Fibroblast of skin of left quadriceps (primary cell): ENCODE measurements at regions not wholly inside any gene's neighbourhood (a gene's known extent, or its start where the extent isn't known, plus 50 kb on each side); places are given as distances from the start of the nearest gene placed in this dataset.
A peak's percentile ranks its signal among the peaks of the same experiment; 100 is the strongest.

Experiments
- DNase-seq, 2 experiments: peaks; one replicate each; pipeline ENCODE4 v3.0.0-alpha.2; 2013; ENCODE audit warnings: low read depth in 2 of 2

DNA sequence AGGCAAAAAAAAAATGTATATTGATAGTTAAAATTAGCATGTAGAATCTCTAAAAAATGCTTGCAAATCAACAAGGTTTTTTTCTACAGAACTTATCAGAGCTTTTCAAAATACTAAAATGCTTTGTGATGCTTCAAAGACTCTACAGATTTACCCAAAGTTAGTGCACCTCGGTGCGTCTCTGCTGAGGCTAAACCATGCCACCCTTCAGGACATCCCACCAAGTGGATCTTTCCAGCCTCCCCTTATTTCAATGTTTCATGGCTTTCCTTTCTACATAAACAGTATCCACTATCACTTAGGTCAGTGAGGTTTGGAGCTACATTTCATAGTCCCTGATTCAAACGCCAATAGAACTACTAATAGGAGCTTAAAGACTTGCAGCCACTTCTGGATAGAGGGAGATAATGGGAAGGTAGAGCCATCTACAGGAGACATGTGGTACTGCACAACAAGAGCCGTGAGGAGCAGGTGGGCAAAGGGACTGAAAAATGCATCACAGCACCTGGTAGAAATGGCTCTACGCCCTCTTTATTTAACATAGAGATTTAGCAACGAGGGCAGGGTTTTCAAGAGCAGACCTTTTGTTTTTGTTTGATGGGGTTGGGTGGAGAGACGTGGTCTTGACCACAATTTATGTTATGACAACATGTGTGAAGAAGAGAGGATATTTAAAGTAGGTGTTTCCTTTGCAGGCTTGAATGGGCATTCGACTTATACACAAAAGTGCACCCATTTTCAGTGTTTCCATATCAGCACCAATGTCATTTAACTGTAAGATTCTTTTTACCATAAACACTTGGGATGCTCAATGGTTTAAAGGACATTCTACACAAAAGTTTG lies 56.1 kb upstream of the SLC35G4 start:
- DNase-seq = peak; percentile 40 to 48

DNA sequence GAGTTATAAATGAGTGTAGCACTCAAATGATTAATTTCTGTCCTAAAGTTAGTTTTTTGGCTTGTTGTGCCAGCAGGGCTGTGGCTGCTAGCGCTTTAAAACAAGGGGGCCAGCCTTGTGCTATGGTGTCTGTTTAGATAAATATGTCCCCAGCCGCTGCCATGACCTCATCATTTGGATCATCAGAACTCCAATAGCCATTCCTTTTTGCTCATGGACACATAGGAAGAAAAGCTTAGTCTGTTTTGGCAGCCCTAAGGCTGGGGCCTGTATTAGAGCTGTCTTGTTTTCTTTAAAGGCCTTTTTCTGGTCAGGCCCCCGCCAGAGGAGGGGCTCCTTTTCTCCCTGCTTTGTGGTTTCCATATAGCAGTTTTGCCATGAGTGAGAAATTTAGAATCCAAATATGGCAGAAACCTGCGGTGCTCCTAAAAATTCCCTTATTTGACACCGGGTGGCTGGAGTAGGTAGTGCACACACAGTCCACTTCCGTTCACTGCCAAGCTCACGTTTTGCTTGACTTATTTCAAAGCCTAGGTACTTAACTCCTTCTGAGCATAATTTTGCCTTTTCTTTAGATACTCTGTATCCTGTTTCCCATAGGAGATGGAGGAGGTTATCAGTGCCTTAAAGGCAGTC lies 60.4 kb upstream of the SLC35G4 start:
- no peak for DNase-seq

DNA sequence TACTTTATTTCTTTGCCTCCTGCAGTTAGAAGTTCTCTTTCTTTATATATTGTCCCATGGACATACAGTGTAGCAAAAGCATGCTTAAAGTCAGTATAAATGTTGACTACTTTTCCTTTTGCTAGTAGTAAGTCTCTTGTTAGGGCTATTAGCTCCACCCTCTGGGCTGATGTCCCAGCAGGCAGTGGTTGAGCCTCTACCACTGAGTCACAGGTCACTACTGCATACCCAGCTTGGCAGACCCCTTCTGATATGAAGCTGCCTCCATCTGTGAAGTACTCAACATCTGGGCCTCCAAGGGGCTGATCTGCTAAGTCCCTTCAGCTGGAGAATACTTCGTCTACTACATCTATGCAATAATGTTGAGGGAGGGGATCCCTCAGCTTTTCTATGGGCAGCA lies 61.0 kb upstream of the SLC35G4 start:
- DNase-seq = no peak

DNA sequence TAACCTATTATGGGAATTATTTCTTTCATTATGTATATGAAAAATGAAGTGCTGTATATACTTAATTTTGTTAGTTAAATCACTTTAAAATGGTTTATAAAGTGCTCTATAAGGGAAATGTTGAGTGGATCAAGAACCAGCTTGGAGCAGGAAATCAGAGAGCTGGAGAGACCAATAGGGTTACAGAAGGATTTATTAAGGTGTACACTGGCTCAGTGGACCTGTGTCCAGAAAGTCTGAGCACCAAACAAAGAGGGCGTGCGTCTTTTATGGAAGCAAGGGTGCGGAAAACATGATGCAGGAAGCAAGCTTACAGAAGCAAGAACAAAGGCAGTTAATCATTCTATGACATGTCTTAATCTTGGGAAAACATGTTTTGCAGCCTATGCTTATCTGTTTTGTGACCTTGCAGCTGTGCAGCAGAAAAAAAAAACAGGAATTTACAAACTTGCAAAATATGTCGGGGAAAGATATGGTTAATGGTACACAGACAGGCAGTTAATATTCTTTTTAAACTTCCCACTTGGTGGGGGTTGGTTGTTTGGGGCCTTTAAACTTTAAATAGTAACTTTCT lies 65.2 kb upstream of the SLC35G4 start:
- no peak for DNase-seq

DNA sequence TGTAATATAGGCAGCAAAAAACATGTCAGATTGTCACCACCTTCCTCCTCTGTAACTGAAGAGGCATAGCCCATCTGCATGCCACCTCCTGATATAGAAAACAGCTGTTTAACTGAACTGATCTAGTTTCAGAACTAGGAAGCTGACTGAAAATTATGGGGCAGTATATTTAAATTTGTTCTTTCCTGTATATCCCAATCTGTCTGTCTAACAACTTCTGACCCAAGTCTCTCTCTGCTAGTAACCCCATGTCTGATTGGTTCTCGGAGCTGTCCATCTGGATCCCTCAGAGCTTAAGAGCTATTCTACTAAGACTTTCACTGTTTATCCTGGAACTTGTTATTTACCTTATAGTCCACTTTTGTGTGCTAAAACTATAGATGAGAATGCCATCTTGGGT lies 68.2 kb upstream of the SLC35G4 start:
- no peak for DNase-seq

DNA sequence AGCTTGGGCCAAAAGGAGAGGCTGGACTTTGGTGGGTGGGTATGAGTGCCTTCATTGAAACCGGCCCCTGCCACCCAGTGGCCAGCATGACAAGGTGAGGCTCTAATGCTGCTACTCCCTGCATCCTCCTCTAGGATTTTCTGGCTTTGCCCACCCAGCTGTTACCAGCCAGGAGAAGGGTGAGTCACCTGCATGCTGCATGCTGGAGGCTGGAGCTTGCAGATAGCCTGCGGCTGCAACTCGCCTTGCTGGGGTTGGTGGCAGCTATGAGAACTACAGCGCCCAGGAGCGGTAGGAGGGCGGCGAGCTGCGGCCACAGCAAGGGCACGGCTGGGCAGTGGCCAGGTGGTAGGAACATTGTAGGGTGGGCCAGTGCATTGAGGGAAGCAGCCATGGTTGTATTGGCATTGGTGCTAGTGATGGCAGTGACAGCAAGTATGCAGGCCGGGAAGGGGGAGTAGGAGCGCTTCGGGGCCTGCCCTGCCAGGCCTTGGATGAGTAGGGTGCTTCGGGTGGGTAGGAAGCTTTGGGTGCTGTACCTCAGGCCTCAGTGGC lies 75.4 kb upstream of the SLC35G4 start:
- DNase-seq = no peak

DNA sequence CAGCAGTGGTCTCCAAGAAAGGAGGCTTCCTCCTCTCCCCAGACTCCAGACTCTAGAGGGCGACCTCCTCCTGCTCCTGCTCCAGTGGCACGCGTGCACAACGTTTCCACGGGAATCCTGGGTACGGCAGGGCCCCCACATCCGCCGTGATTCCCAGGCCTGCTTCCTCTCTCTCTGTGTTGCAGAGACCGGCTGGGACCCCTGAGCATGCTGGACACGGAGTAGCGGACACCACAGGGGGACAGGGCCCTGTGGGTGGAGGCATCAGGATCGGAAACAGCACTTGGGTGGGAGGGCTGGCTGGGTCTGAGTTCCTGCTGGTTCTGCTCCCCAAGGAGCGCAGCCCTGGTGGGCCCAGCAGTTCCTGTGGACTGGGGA lies 75.9 kb upstream of the SLC35G4 start:
- DNase-seq = no peak

DNA sequence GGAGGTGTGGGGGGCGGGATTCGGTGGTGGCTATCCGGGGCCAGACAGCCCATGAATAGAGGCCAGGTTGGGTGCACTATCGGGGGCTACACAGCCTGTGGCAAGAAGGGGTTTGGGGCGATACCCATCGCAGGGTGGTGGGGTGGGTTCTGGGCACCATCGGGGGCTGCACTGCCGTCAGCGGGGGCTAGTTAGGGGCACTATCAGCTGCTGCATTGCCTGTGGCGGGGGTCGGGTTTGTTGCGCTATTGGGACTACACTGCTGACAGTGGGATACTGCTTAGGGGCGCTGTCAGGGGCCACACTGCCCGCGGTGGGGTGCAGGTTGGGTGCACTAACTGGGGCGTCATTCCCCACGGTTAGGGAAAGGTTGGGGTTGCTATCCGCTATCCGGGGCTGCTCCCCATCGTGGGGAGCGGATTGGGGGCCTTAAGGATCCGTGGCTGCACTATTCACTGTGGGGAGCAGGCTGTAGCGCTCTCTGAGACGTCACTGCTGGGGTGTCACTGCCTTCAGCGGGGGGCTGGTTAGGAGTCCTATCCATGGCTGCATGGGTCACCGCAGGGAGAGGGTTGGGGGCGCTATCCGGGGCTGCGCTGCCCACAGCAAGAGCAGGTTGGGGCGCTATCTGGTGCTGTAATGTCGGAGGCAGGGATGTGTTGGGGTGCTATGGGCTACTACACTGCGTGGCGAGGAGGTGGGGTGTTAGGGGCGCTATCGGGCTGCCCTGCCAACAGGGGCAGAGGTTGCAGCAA lies 76.5 kb upstream of the SLC35G4 start:
- no peak for DNase-seq

DNA sequence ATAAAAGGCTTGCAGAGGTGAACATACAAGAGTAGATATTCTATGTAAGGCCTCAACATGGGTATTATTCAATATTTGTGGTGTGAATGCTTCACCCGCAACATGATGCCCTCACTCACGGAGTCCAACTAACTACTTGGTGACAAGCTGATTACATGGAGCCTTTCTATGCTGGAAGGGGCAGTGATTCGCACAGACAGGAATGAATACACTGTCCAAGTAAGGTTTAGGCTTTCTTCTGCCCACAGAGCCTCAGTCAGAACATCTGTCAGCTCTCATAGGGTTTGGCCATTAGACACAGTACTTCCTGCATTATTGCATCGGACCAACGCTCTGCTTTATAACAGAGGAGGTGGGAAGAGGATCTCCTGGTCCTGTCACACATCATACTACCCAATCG lies 80.3 kb upstream of the SLC35G4 start:
- DNase-seq = peak in 1 of 2 experiments; percentile 22

DNA sequence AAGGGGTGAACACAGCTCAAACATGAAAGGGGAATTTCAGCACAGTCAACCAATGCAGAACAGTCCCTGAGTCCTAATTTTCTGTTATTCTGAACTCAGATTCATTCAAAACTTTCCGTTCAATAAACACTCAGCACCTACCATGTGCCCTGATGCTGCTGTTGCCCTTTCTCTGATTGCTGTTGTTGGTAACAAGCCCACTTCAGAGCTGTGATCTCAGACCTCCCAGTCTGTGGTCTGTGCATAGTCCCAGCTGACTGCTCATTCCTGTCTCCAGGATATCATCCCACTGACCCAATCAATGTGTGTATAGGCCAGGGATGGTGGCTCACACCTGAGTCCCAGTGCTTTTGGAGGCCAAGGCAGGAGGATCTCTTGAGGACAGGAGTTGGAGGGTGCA lies 82.7 kb upstream of the SLC35G4 start:
- DNase-seq = no peak

DNA sequence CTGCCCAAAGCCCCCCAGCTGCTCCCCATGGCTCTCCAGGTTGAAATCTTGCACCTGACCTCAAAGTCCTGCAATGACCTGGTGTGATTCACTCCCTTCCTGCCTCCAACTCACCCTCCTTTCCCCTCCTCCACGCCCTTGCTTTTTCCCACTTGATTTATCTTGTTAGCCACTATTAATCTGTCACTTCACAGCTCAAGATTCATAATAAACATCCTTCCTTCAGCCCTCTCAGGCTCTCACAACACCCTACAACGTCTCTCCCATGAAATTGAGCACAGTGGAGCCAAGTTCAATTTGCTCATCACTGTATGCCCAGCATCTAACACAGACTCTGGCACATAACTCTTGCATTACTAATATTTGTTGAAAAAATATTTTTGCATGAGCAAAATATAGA lies 85.6 kb upstream of the SLC35G4 start:
- DNase-seq = no peak

DNA sequence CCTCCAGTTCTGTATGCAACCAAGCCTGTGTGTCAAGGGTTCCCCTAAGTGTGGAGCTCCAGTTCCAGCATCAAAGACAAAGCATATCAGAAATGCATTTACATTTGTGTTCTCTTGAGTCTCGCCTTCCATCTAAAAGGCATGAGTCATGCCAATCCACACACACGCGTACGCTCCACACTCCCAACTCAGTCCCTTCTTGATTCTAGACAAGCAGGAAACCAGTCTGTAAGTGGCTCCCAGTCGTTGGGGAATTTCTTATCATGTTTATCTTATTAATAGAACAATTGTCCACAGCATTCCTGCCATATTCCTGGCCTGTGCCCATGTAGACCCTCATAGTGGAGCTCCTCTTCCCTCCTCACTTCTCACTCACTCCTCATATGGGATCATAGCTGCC lies 86.4 kb upstream of the SLC35G4 start:
- no peak for DNase-seq

DNA sequence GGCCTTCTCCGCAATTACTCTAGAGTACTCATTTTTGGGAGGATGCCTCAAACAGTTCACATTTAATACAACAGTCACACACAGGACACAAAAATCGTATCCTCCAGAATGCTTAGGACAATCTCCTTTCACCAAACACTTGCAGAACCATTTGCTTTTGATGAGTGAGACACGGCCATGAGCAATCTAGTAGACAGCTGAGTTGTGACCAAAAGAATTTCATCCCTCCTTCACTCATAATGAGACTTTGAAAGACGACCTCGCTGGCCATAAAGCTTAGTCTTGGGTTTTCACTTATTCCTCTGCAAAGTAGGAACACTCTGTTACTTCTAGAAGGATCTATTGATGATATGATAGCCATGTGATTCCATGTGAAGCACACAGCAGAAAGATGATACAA lies 87.5 kb upstream of the SLC35G4 start:
- no peak for DNase-seq

DNA sequence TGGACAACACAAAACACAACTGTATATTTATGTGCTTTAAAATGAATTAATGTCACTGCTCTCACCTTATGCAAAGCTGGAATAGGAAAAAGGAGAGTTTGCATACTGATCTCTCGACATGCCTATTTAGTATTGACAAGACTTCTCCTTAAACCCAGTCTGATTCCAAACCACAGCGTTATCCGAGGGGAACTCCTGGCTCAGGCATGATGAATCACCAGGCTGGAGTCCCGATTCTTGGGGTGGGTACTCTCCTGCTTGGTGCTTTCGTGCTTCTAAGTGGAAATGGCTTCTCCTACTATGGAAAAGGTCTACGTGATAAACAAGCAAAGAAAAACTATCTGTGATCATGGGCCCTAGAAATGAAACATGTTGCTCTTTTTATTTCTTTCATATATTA lies 88.9 kb upstream of the SLC35G4 start:
- no peak for DNase-seq

DNA sequence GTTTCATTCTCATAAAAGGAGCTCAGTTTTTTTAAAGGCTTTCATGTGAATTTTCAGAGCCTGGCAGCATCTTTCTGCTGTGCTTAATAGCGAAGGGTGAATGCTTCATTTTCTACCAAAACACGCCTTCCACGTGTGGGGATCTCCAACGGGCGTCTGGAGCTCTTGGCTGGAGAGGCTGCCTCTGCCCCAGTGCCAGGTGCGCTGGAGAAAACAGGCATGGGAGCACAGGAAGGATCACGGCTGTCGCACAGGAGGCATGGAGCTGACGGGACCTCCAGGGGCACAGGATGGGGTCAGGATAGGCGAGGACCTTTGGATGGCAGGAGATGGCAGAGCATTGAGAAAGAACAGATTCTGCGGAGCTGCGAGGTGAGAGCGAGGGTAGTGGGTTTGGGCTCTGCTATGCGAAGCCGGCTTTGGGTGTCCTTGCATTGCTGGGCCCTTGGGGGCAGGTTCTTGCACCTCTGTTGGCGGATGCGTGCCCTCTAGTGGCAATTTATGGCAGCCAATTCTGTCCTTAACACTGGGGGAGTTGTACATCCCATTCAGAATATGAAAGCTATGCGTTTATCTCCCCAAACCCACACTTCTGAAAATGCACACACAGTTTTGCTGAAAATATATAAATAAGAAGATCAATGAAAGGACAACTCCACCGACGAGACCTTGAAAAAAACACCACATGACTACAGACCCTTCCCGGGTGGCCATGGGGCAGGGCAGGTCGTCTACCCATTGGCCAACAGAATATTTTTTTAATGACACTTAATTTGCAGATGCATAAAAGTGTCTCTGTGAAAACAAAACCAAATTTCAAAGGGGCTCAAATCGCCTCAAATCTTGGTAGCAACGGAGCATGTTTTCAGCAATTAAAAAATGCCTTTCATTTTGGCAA lies 90.4 kb upstream of the SLC35G4 start:
- DNase-seq = no peak

DNA sequence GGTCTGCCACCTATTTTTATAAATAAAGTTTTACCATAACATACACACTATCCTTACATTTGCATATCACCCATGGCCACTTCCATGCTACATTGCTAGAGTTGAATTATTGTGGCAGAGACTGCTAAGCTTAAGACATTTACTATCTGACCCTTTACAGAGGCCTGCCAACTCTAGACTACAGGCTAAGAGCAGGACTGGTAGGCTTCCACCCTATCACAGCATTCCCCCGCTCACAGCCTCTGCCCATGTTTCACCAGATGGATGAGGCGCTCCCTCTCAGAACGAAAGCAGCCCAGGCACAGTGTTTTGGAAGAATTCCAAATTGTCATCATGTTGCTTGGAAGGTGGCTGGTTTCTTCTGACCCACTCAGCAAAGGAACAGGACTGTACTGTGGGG lies 91.7 kb upstream of the SLC35G4 start:
- DNase-seq = no peak

DNA sequence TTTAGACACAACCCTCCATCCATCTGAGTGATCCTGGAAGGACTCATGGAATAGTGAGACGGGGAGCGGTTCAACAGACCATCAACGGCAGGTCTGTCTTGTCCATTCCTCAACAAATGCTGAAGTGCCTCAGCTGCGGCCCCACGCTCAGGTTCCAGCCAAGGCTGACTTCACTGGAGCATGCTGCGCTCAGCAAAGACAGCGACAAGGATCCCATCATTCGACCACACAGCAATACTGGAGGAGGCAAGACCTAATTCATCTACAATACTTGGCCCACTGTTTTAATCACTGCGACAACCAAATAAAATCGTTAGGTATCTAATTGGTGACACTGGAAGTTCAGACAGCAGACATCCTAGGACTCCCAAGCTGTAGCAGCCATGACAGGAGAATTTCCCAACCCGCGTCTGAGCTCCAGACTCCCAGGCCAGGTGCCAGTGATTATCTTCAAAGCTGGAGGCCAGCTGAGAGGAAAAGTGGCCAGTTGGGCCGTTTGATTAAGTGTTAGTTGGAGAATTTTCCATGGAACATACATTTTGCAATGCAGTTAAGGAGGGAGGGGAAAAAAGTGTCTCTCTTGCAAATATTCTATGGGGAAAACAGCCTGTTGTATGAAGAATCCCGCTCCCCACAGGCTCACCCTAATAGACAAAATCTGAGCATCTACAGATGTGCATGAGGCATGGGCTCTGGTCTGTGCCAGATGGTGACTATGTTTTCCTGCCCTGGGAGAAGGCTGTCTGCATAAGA lies 92.5 kb upstream of the SLC35G4 start:
- peak; percentile 45 to 51 for DNase-seq

DNA sequence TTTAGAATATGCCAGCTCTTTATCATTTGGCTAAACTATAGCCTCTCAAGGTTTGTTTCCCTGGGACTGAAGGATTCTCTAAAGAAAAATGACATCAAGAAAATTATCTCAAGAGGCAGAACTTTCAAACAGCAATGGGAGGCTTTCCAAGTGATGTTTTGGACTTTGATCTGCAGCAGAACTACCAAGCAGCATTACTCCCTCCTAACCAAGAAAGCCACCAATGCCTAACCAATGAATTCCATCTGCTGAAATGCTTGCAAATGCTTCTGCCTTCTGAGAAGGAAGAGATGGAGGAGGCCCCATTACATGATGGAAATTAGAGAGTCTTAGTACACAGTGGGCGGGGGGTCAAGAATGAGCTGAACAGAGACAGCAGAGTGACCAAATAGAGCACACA lies 95.1 kb upstream of the SLC35G4 start:
- DNase-seq = no peak

DNA sequence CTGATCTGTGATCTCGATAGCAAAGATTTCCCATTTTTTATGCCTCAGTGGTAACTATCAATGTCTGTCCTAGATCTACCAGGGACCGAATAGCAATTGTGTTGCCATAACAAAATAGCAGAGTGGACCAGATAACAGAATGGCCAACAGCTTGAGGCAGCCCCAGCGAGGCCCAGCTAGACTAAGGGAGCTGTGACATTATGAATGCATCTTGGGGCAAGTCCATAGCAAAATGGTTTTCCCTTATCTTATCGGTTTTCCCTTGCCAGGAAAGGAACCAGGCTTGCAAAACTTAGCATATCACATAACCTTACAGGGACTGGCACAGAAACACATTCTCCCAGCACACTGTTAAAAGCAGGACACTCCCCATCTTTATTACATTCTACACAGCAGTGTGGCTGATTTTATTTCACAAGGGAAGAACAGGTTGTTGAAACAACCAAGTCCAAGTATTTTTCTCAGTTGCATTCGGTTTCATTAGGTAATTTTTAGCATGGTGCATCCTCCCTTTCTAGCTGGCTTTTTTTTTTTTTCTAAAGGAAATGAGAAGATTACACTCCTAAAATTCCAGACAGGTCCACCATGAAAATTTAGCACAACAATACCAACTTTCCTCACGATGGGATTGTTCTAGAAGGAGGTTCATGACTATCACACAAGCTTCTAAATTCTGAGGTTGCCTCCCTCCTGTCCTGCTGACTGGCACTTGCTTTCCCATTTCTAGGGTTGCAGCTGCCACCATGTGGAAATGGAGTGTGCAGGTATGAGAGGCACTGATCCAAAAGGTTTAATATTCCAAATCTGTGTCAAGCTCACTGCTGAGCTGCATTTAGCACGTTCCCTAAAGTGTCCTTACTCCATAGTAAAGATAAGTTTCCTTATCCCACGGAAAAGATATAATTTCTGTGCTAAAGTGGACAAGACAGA lies 97.0 kb upstream of the SLC35G4 start:
- DNase-seq = no peak
